Natural killer cell (primary cell): ENCODE measurements at regions not wholly inside any gene's neighbourhood (a gene's known extent, or its start where the extent isn't known, plus 50 kb on each side); places are given as distances from the start of the nearest gene placed in this dataset.

Experiments
- ATAC-seq, 3 donors: fragments of 150-1000 bp in 2 of 3; fragments of 200-7000 bp in 1 of 3; cut with Tn5 transposase; 1 replicate in 1 of 3; 2 replicates in 2 of 3; pipeline ENCODE4 v1.10.0; 2021; ENCODE audit warnings: mild to moderate bottlenecking in 2 of 3, moderate library complexity in 2 of 3
- DNase-seq, 2 donors: peaks; one replicate each; pipeline versions ENCODE4 v3.0.0 to v3.0.0-alpha.2; 2013 to 2021; ENCODE audit warnings: mixed read lengths in 1 of 2
- H3K27ac ChIP-seq: one replicate; pipeline ENCODE4 v1.5.1; 2013; ENCODE audit warnings: mild to moderate bottlenecking, low read length
- H3K27me3 ChIP-seq: one replicate; pipeline ENCODE4 v1.6.1; 2013; ENCODE audit warnings: low read length; ENCODE audit not compliant: control insufficient read depth, insufficient read depth
- H3K36me3 ChIP-seq: one replicate; pipeline ENCODE4 v1.6.1; 2013; ENCODE audit warnings: low read length; ENCODE audit not compliant: control insufficient read depth, insufficient read depth
- H3K4me1 ChIP-seq: one replicate; pipeline ENCODE4 v1.6.1; 2013; ENCODE audit warnings: low read length; ENCODE audit not compliant: control insufficient read depth, insufficient read depth
- H3K4me3 ChIP-seq: one replicate; pipeline ENCODE4 v1.5.1; 2013; ENCODE audit warnings: low read length
- H3K9me3 ChIP-seq: one replicate; pipeline ENCODE4 v1.6.1; 2013; ENCODE audit warnings: low read length; ENCODE audit not compliant: control insufficient read depth, insufficient read depth
- H3K27ac Mint-ChIP-seq, 2 donors: one replicate each; pipeline ENCODE4 v1.8.0; 2022; ENCODE audit warnings: mild to moderate bottlenecking in 2 of 2, mixed read lengths in 2 of 2, moderate library complexity in 1 of 2
- H3K27me3 Mint-ChIP-seq, 2 donors: one replicate each; pipeline ENCODE4 v1.8.0; 2022; ENCODE audit warnings: low read depth in 2 of 2, mixed read lengths in 2 of 2
- H3K36me3 Mint-ChIP-seq: one replicate; pipeline ENCODE4 v1.8.0; 2022; ENCODE audit warnings: mixed read lengths
- H3K4me1 Mint-ChIP-seq, 2 donors: one replicate each; pipeline ENCODE4 v1.8.0; 2022; ENCODE audit warnings: mixed read lengths in 2 of 2
- H3K4me3 Mint-ChIP-seq: one replicate; pipeline ENCODE4 v1.8.0; 2022; ENCODE audit warnings: mild to moderate bottlenecking, moderate library complexity, mixed read lengths
- H3K9me3 Mint-ChIP-seq, 2 donors: one replicate each; pipeline ENCODE4 v1.8.0; 2022; ENCODE audit warnings: mixed read lengths in 2 of 2
- WGBS: methylation state at CpG from one replicate; pipeline ENCODE4 v1.1.7; 2013; ENCODE audit warnings: missing lambda C conversion rate; ENCODE audit not compliant: insufficient coverage; 5-methylcytosine and 5-hydroxymethylcytosine counted together
- intact Hi-C: fragments of 100-400 bp; cut with micrococcal nuclease; formaldehyde crosslinking; loops from one replicate; pipeline ENCODE4 v1.14.2; 2022
- TF ChIP-seq, protein P1 (sequence below): fragments of 200-600 bp; IDR thresholded peaks from one replicate; pipeline ENCODE4 v1.8.0; 2022; ENCODE audit warnings: antibody characterized with exemption

DNA sequence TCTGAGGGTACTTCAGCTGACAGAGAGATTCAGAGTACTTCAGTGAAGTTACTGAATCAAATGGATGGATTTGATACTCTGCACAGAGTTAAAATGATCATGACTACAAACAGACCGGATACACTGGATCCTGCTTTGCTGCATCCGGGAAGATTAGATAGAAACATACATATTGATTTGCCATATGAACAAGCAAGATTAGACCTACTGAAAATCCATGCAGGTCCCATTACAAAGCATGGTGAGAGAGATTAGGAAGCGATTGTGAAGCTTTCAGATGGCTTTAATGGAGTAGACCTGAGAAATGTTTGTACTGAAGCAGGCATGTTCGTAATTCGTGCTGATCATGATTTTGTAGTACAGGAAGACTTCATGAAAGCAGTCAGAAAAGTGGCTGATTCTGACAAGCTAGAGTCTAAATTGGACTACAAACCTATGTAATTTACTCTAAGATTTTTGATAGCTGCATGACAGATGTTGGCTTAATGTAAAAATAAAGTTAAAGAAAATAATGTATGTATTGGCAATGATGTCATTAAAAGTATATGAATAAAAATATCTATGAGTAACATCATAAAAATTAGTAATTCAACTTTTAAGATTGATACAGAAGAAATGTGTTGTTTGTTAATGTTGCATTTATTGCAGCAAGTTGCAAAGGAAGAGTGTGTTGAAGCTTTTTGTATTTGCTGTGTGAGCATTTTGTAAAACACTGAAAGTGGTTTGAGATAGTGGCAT is 136.1 kb upstream of the RAP1B start:
- no peaks in the 10 kb centered on the region for H3K27me3 Mint-ChIP-seq
- H3K36me3 ChIP-seq: no peaks in the 10 kb centered on the region
- WGBS: 93% methylated on average over 5 of the region's 5 CpGs

GRCh38 chr12:68476794-68477193 is 133.9 kb upstream of the RAP1B start:
- H3K27ac Mint-ChIP-seq: no peak overlapping the region
- no peak for DNase-seq
- no peaks in the 10 kb centered on the region for H3K36me3 ChIP-seq
- ATAC-seq: no peak
- no peaks in the 10 kb centered on the region for H3K9me3 Mint-ChIP-seq
- H3K4me3 Mint-ChIP-seq: no peak overlapping the region
- H3K27me3 Mint-ChIP-seq: no peaks in the 10 kb centered on the region
- intact Hi-C loops: no loop called here
- H3K4me3 ChIP-seq: no peak overlapping the region
- TF ChIP-seq, protein P1, sequence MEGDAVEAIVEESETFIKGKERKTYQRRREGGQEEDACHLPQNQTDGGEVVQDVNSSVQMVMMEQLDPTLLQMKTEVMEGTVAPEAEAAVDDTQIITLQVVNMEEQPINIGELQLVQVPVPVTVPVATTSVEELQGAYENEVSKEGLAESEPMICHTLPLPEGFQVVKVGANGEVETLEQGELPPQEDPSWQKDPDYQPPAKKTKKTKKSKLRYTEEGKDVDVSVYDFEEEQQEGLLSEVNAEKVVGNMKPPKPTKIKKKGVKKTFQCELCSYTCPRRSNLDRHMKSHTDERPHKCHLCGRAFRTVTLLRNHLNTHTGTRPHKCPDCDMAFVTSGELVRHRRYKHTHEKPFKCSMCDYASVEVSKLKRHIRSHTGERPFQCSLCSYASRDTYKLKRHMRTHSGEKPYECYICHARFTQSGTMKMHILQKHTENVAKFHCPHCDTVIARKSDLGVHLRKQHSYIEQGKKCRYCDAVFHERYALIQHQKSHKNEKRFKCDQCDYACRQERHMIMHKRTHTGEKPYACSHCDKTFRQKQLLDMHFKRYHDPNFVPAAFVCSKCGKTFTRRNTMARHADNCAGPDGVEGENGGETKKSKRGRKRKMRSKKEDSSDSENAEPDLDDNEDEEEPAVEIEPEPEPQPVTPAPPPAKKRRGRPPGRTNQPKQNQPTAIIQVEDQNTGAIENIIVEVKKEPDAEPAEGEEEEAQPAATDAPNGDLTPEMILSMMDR: no peak
- H3K9me3 ChIP-seq: no peaks in the 10 kb centered on the region
- 94% methylated on average over 2 of the region's 2 CpGs for WGBS
- H3K27me3 ChIP-seq: no peaks in the 10 kb centered on the region
- H3K4me1 Mint-ChIP-seq: peaks cover 15 to 20% of the 10 kb centered on the region in 2 donors
- no peaks in the 10 kb centered on the region for H3K36me3 Mint-ChIP-seq
- H3K4me1 ChIP-seq: peaks cover 7% of the 10 kb centered on the region
- no peak overlapping the region for H3K27ac ChIP-seq

More for the DNA sequence above, 136.1 kb upstream of the RAP1B start:
- H3K36me3 Mint-ChIP-seq: no peaks in the 10 kb centered on the region
- Histone ChIP-seq H3K27me3 (no peaks in the 10 kb centered on the region), H3K9me3 (no peaks in the 10 kb centered on the region), H3K27ac (no peak overlapping the region), H3K4me1 (no peaks in the 10 kb centered on the region), H3K4me3 (no peak overlapping the region)
- peaks cover 7 to 19% of the 10 kb centered on the region in 2 donors for H3K4me1 Mint-ChIP-seq
- intact Hi-C loops: no loop called here
- no peak overlapping the region for H3K4me3 Mint-ChIP-seq
- DNase-seq: no peak
- TF ChIP-seq, protein P1: no peak
- no peak for ATAC-seq
- H3K9me3 Mint-ChIP-seq: no peaks in the 10 kb centered on the region
- no peak overlapping the region for H3K27ac Mint-ChIP-seq

DNA sequence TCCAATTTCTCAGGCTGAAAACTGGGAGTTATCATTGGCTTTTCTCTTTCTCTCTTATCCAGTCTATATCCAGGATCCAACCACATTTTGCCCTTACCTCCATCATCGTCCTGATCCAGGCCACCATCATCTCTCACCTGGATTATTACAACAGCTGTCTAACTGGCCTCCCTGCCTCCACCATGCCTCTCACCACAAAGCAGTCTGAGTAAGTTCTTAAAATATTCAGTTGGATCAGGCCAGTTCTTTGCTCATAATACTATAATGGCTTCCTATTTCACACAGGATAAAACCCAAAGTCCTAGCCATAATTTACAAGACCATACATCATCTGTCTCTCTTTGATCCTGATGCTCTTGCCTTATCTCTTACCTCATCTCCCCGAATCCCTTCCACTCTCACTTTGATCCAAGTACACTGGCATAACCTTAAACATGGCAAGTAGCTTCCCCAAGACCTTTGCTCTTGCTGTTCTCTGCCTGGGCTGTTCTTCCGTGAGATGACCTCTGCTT is 133.4 kb upstream of the RAP1B start:
- H3K4me3 Mint-ChIP-seq: no peak overlapping the region
- Histone ChIP-seq H3K4me1 (peaks cover 11% of the 10 kb centered on the region), H3K27me3 (no peaks in the 10 kb centered on the region), H3K27ac (no peak overlapping the region), H3K4me3 (no peak overlapping the region), H3K36me3 (no peaks in the 10 kb centered on the region), H3K9me3 (no peaks in the 10 kb centered on the region)
- WGBS: 95% methylated on average over 3 of the region's 3 CpGs
- H3K9me3 Mint-ChIP-seq: no peaks in the 10 kb centered on the region
- ATAC-seq: no peak
- peaks cover 21 to 24% of the 10 kb centered on the region in 2 donors for H3K4me1 Mint-ChIP-seq
- no peak overlapping the region for H3K27ac Mint-ChIP-seq
- intact Hi-C loops: no loop called here
- no peak for DNase-seq
- H3K27me3 Mint-ChIP-seq: no peaks in the 10 kb centered on the region
- no peaks in the 10 kb centered on the region for H3K36me3 Mint-ChIP-seq
- TF ChIP-seq, protein P1: no peak

- no peak overlapping the region for H3K4me3 ChIP-seq
- 98% methylated on average over 4 of the region's 5 CpGs for WGBS
- Mint-ChIP-seq H3K4me1 (peaks cover 27 to 30% of the 10 kb centered on the region in 2 donors), H3K27ac (no peak overlapping the region), H3K27me3 (no peaks in the 10 kb centered on the region), H3K4me3 (no peak overlapping the region), H3K36me3 (no peaks in the 10 kb centered on the region), H3K9me3 (no peaks in the 10 kb centered on the region)
- DNase-seq (no peak), ATAC-seq (no peak)
- H3K4me1 ChIP-seq: peaks cover 13% of the 10 kb centered on the region
- TF ChIP-seq, protein P1: no peak
- no peaks in the 10 kb centered on the region for H3K27me3 ChIP-seq
- no peak overlapping the region for H3K27ac ChIP-seq
- H3K9me3 ChIP-seq: no peaks in the 10 kb centered on the region
- no peaks in the 10 kb centered on the region for H3K36me3 ChIP-seq
- intact Hi-C loops: no loop called here
Observed at GRCh38 chr12:68477906-68478305, 132.8 kb upstream of the RAP1B start.
